Left lung (tissue), 4 donors: ENCODE measurements at regions not wholly inside any gene's neighbourhood (a gene's known extent, or its start where the extent isn't known, plus 50 kb on each side); places are given as distances from the start of the nearest gene placed in this dataset.
A peak's percentile ranks its signal among the peaks of the same experiment; 100 is the strongest.

Experiments used
- ATAC-seq: fragments of 200-7000 bp; cut with Tn5 transposase; one replicate; pipeline ENCODE4 v1.9.1; 2020; ENCODE audit warnings: moderate library complexity
- DNase-seq, 4 donors: peaks; one replicate each; pipeline ENCODE4 v3.0.0-alpha.2; 2013 to 2020
- H3K27ac ChIP-seq, 2 donors: fragments of 200-600 bp; sonication (generic) in 1 of 2; one replicate each; pipeline versions ENCODE4 v1.5.0 to v1.8.0; 2020 to 2021
- H3K27me3 ChIP-seq, 2 donors: fragments of 200-600 bp; sonication (generic) in 1 of 2; one replicate each; pipeline versions ENCODE4 v1.5.0 to v1.8.0; 2020 to 2021
- H3K36me3 ChIP-seq, 2 donors: fragments of 200-600 bp; sonication (generic) in 1 of 2; one replicate each; pipeline versions ENCODE4 v1.5.0 to v1.8.0; 2020 to 2021
- H3K4me1 ChIP-seq, 2 donors: fragments of 200-600 bp; one replicate each; pipeline ENCODE4 v1.8.0; 2021
- H3K4me3 ChIP-seq, 2 donors: fragments of 200-600 bp; sonication (generic) in 1 of 2; one replicate each; pipeline versions ENCODE4 v1.5.0 to v1.8.0; 2020 to 2021; ENCODE audit warnings: mild to moderate bottlenecking in 1 of 2
- H3K9me3 ChIP-seq, 2 donors: fragments of 200-600 bp; sonication (generic) in 1 of 2; one replicate each; pipeline versions ENCODE4 v1.5.0 to v1.8.0; 2020 to 2021
- intact Hi-C, 2 donors: fragments of 100-400 bp; cut with DNase I; formaldehyde crosslinking; loops; one replicate each; pipeline versions ENCODE4 v1.11.2 to v1.14.2; 2022
- TF ChIP-seq, protein P1 (sequence below), 2 donors: fragments of 200-600 bp; sonication (generic) in 1 of 2; IDR thresholded peaks; one replicate each; pipeline versions ENCODE4 v1.5.0 to v1.8.0; 2021; ENCODE audit warnings: antibody characterized with exemption in 2 of 2
- donor health status: DM: no; HTN: yes; CAD: no.
- donor health status: DM: no; HTN: no; CAD: no.

DNA sequence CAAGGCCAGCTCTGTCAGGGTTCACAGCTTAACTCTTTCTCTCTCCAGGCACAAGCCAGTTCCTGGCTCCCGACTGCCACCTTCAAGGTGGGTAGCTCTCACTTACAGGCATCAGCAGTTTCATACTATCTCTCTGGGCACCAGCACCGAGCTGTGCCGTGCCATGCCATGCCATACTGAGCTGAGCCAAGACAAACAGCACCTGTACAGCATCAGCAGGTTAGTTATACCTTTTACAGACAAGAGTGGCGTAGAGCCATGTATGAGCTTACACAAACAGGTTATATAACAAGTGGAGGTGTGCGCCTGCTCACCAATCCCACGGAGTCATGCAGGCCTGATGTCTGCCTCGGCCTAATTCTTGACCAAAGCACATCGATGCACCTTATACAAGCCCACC is 1098.7 kb downstream of the AACS start:
- TF ChIP-seq, protein P1, sequence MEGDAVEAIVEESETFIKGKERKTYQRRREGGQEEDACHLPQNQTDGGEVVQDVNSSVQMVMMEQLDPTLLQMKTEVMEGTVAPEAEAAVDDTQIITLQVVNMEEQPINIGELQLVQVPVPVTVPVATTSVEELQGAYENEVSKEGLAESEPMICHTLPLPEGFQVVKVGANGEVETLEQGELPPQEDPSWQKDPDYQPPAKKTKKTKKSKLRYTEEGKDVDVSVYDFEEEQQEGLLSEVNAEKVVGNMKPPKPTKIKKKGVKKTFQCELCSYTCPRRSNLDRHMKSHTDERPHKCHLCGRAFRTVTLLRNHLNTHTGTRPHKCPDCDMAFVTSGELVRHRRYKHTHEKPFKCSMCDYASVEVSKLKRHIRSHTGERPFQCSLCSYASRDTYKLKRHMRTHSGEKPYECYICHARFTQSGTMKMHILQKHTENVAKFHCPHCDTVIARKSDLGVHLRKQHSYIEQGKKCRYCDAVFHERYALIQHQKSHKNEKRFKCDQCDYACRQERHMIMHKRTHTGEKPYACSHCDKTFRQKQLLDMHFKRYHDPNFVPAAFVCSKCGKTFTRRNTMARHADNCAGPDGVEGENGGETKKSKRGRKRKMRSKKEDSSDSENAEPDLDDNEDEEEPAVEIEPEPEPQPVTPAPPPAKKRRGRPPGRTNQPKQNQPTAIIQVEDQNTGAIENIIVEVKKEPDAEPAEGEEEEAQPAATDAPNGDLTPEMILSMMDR (IDR thresholded peaks at IDR 0.05), result no peak
- DNase-seq (no peak), ATAC-seq (no peak)
- Histone ChIP-seq H3K9me3 (no peaks in the 10 kb centered on the region), H3K36me3 (no peaks in the 10 kb centered on the region), H3K27ac (no peak overlapping the region), H3K4me3 (no peak overlapping the region), H3K4me1 (no peaks in the 10 kb centered on the region), H3K27me3 (no peaks in the 10 kb centered on the region)
- intact Hi-C loops, result no loop called here

DNA sequence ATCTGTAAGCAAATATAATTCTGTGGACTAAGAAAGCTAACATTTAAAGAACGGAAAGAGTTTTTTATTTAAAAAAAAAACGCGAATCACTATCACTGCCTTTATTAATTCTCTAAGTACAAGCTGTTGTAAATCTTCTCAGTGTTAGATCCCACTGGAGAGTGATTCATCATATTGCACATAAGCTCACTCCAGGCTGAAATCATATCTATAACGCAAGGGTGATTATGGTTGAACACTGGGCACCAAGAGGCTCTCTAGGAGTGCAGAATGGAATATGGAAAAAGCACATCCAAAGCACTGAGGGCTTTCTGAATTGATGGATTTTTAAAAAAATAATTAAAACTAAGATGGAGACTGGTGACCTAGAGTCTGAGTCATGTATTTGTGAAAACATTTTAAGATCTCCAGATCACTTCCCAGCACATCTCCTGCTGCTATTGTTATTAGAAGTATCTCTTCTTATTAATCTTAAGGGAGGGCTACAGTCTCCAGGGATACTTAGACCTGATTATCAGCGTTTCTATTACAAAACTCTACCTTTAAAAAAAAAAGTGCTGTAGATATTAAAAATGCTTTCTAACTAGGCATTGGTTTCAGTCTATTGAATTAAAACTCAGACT is 1106.8 kb downstream of the AACS start:
- ATAC-seq, result no peak
- H3K27me3 ChIP-seq, result no peaks in the 10 kb centered on the region

DNA sequence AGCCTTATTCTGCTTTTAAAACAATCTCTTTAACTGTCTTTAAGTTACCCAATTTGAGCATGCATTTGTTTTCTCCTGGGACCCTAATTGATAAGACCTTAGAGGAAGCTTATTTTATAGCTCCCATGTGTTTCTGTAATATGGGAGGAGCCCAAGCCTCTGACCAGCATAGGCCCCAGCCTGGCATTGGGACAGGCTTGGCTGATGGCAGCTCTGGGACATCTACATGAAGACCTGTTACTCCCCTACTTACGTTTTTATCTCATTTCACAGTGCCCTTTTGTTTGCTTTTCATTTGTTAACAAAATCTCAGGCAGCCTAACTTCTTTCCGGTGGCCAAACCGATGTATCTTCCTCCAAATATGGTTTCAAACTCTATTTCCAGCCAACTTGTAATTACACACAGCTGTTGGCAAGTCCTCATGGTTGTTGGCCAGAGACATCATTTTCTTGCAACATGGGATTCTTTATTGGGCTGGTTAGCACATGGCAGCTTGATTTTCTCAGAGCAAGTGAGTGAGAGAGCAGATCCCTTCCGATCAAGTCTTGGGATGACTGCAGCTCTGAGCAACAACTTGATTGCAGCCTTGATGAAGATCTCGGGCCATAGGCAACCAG is 1117.5 kb downstream of the AACS start:
- H3K27ac ChIP-seq, result no peak overlapping the region
- DNase-seq, result peak in 2 of 4 donors; percentile 4 to 37
- intact Hi-C loops, result no loop called here
- TF ChIP-seq, protein P1 (IDR thresholded peaks at IDR 0.05), result no peak
- no peak overlapping the region for H3K4me3 ChIP-seq
- no peaks in the 10 kb centered on the region for H3K36me3 ChIP-seq
- peaks cover 0 to 12% of the 10 kb centered on the region in 2 donors for H3K9me3 ChIP-seq
- no peaks in the 10 kb centered on the region for H3K27me3 ChIP-seq
- no peaks in the 10 kb centered on the region for H3K4me1 ChIP-seq
- no peak for ATAC-seq

More for the DNA sequence above, 1106.8 kb downstream of the AACS start:
- H3K27ac ChIP-seq, result no peak overlapping the region
- no peaks in the 10 kb centered on the region for H3K9me3 ChIP-seq
- intact Hi-C loops, result no loop called here
- no peak for DNase-seq
- no peaks in the 10 kb centered on the region for H3K4me1 ChIP-seq
- TF ChIP-seq, protein P1 (IDR thresholded peaks at IDR 0.05), result no peak
- H3K36me3 ChIP-seq, result no peaks in the 10 kb centered on the region
- no peak overlapping the region for H3K4me3 ChIP-seq

DNA sequence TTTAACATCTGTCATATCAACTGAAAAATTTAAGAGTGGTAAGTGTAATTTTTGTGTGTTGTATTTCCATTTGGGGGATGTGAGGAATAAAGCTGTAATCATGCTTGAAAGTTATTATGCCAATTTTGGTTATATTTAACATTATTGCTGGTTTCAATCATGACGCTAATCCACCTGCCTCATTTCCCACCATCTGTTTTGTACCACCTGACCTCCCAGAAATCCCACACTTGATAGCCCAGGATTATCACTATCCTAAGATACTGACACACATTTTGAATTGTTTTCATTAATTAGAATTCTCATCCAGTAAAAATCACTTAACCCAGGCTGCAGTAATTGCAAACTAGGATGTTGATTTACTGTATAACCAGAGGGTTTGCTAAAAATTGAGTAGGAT is 1119.8 kb downstream of the AACS start:
- TF ChIP-seq, protein P1 (IDR thresholded peaks at IDR 0.05), result no peak
- H3K9me3 ChIP-seq, result peaks cover 0 to 6% of the 10 kb centered on the region in 2 donors
- intact Hi-C loops, result no loop called here
- H3K27me3 ChIP-seq, result peaks cover 0 to 16% of the 10 kb centered on the region in 2 donors
- no peak overlapping the region for H3K4me3 ChIP-seq
- H3K4me1 ChIP-seq, result no peaks in the 10 kb centered on the region
- no peak for DNase-seq
- H3K27ac ChIP-seq, result no peak overlapping the region
- no peak for ATAC-seq
- H3K36me3 ChIP-seq, result no peaks in the 10 kb centered on the region

DNA sequence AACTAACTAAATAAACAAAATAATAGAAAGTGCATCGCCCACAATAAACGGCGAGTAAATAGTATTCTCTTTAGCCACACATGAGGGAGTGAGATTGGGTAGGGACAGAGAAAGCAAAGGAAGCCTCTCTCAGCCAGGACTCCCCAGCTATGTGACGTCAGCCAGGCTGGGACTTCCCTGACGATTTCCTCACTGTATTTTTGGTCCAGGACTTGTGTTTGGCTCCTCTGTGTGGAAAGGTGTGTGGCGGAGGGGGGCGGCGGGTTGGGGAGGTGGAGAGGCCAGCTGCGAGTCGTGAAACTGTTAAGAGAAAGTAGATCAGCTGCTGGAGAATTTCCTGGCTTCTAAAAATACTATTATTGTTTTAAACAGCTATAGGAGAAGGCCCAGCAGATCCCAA is 1124.6 kb downstream of the AACS start:
- intact Hi-C loops, result no loop called here

More for the DNA sequence above, 1124.6 kb downstream of the AACS start:
- Histone ChIP-seq H3K27me3 (peaks cover 0 to 42% of the 10 kb centered on the region in 2 donors), H3K4me3 (no peak overlapping the region), H3K36me3 (no peaks in the 10 kb centered on the region), H3K9me3 (no peaks in the 10 kb centered on the region), H3K4me1 (no peaks in the 10 kb centered on the region), H3K27ac (no peak overlapping the region)
- TF ChIP-seq, protein P1 (IDR thresholded peaks at IDR 0.05), result no peak
- ATAC-seq, result no peak
- no peak for DNase-seq
